ENCODE measurements at regions not wholly inside any gene's neighbourhood (a gene's known extent, or its start where the extent isn't known, plus 50 kb on each side); places are given as distances from the start of the nearest gene placed in this dataset.

DNA sequence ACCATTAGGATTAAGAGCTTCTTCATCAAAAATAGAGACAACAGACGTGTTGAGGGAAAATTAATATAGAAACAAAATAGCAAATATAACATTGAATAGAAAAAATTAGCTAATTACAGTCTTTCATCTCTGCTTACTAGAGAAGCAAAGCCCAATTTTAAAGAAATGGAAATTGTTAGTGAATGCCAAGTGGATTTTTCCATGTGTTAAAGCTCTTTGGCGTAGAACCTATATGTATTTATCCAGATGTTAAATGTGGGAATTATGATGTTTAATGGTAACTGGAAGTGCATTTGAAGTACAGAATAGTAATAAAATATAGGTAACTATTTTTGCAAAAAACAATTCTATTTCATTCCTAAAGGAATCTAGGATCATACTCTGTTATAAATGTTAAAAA lies 212.0 kb upstream of the COL3A1 start:
- DNase-seq (ENCODE audit: low read depth, low spot score): no peak
- TF ChIP-seq, protein P1, sequence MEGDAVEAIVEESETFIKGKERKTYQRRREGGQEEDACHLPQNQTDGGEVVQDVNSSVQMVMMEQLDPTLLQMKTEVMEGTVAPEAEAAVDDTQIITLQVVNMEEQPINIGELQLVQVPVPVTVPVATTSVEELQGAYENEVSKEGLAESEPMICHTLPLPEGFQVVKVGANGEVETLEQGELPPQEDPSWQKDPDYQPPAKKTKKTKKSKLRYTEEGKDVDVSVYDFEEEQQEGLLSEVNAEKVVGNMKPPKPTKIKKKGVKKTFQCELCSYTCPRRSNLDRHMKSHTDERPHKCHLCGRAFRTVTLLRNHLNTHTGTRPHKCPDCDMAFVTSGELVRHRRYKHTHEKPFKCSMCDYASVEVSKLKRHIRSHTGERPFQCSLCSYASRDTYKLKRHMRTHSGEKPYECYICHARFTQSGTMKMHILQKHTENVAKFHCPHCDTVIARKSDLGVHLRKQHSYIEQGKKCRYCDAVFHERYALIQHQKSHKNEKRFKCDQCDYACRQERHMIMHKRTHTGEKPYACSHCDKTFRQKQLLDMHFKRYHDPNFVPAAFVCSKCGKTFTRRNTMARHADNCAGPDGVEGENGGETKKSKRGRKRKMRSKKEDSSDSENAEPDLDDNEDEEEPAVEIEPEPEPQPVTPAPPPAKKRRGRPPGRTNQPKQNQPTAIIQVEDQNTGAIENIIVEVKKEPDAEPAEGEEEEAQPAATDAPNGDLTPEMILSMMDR (IDR thresholded peaks at IDR 0.05; ENCODE audit: low read depth, low read length): no peak
- in situ Hi-C loops (cut with HindIII; ENCODE audit: low sequenced_read_pairs): no loop called here
- H3K4me3 ChIP-seq (ENCODE audit: low read depth, low read length): no peak overlapping the region

DNA sequence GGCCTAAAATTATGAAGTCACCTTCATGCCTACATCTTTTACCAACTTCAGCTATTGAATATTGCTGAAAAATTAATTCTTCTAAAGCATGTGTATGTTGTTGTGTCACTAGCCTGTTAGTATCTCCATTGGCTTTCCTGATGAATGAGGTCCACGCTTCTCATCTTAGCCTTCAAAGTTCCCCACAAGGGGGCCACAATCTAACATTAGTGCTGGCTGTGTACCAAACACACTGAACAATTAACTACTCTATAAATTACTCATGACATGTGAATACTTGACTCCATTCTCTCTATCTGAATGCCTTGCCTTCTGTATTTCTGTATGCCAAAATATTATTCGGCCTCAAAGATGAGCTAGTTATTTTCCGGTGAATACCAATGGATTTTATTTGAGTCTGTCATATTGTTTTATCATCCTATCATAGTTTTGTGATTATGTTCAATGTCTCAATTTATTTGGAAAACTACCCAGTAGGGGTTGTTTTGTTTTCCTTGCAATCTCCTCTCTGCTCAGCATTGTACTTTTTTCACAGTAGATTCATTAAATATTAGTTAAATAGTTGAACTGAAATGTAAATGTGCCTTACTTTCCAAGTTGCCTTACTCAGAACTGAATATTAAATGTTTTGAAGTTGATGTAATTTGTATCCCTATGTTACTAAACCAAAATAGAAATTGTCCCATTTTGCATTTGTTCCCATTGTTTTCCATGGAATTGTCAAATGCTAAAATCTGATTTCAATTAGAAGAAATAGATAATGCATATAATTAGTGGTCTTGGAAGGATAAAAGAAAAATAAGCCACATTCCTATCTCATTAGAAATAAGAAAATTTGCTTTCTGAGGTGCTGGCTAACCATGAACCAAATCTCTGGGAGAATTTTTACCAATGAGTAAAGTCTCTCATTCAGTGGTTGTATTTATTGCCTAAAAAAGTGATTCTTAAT lies 208.4 kb upstream of the COL3A1 start:
- DNase-seq (ENCODE audit: low read depth, low spot score): peak; percentile 43
- in situ Hi-C loops (cut with HindIII; ENCODE audit: low sequenced_read_pairs): no loop called here
- H3K4me3 ChIP-seq (ENCODE audit: low read depth, low read length): no peak overlapping the region
- TF ChIP-seq, protein P1 (IDR thresholded peaks at IDR 0.05; ENCODE audit: low read depth, low read length): peak; percentile 21

DNA sequence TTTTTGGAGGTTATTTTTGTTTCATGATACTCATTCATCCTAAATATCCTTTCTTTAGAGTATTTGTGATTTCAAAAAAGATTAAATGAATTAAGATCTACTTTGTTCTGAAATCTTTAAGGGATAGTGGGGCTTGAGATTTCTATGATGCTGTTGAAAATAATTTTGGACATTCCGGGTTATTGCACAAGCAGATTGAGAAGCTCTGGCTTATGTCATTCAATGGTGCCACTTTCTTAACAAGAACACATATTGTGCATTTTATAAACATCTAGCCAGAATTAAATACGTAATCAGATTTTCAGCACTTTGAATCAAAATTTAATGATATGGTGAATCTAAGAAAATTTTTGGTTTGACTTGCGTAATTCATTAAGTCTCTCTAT lies 207.7 kb upstream of the COL3A1 start:
- TF ChIP-seq, protein P1 (IDR thresholded peaks at IDR 0.05; ENCODE audit: low read depth, low read length): no peak
- no peak for DNase-seq (ENCODE audit: low read depth, low spot score)
- H3K4me3 ChIP-seq (ENCODE audit: low read depth, low read length): no peak overlapping the region
- in situ Hi-C loops (cut with HindIII; ENCODE audit: low sequenced_read_pairs): no loop called here

DNA sequence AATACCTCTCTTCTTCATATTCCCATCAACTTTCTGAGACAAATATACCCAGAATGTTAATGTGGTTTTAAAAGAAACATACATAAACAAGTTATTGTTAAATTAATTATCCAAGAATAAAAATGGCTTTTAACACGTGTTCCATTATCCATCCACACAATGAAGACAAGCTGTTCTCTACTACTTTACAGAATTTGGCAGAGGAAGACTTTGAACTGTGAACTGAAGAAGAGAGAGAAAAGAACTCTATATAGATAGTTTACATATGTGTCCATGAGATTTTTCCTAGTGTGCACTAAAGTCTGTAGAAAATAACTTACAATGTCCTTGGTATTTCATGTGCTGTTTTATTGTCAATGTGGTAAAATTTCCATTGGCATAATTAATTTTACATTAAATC lies 207.0 kb upstream of the COL3A1 start:
- in situ Hi-C loops (cut with HindIII; ENCODE audit: low sequenced_read_pairs): no loop called here
- DNase-seq (ENCODE audit: low read depth, low spot score): no peak
- TF ChIP-seq, protein P1 (IDR thresholded peaks at IDR 0.05; ENCODE audit: low read depth, low read length): no peak
- no peak overlapping the region for H3K4me3 ChIP-seq (ENCODE audit: low read depth, low read length)

DNA sequence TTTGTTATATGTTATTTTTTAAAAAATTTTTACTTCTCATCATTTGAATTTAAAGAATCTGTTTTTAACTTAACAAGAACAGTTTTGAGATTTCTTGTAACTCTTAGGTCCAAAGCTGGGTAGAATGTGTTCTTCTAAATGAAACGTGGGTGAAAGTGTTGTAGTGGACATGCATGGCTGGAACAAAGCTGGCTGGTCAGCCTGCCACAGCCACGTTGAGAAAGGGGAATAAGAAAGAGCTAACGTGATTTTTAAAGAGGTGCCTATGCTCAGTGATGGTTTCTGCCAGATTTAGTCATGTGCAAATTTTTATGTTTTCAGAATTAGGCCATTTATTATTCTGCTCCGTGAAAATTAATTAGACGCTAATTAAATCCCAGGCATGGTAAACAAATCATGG lies 203.9 kb upstream of the COL3A1 start:
- in situ Hi-C loops (cut with HindIII; ENCODE audit: low sequenced_read_pairs): no loop called here
- TF ChIP-seq, protein P1 (IDR thresholded peaks at IDR 0.05; ENCODE audit: low read depth, low read length): no peak
- no peak overlapping the region for H3K4me3 ChIP-seq (ENCODE audit: low read depth, low read length)
- no peak for DNase-seq (ENCODE audit: low read depth, low spot score)

DNA sequence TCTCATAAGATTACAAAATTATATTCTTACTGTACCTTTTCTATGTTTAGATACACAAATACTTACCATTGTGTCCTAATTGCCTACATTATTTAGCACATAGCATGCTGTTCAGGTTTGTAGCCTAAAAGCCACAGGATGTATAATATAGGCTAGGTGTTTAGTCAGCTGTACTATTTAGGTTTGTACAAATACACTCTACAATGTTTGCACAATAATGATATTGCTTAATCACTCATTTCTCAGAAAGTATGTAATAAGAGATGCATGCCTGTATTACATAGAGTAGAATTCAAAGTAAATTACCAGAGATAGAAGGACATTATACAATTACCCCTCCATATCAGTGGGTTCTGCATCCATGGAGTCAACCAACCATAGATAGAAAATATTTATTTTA lies 201.1 kb upstream of the COL3A1 start:
- no peak for DNase-seq (ENCODE audit: low read depth, low spot score)
- in situ Hi-C loops (cut with HindIII; ENCODE audit: low sequenced_read_pairs): no loop called here
- TF ChIP-seq, protein P1 (IDR thresholded peaks at IDR 0.05; ENCODE audit: low read depth, low read length): no peak
- no peak overlapping the region for H3K4me3 ChIP-seq (ENCODE audit: low read depth, low read length)
